ENCODE measurements at regions not wholly inside any gene's neighbourhood (a gene's known extent, or its start where the extent isn't known, plus 50 kb on each side); places are given as distances from the start of the nearest gene placed in this dataset.

DNA sequence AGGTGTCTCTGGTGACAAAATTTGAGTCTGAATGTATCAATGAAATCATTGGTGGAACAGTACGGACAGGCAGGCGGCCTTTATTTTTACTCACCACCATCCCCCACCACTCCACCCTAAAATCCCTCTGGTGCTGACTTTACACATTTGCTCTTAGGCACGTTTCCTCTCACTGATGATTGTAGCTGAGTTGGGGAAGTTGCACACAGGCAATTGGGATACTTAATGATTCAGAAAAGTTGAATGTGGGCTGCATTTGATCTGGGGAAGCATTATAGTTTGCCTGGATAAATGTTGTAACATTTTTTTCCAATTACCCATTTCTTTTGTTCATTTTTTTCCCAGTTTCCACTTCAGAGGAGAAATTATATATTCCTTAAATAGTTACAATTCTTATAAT, 658.4 kb downstream of the TLR4 start:
- no peak for TF ChIP-seq CREB1 (CRISPR knock-in tag; IDR thresholded peaks at IDR 0.05; ENCODE audit: low read depth)
- no peak for TF ChIP-seq EZH2 (IDR thresholded peaks at IDR 0.05; ENCODE audit: low read depth, unreplicated experiment)
- TF ChIP-seq CTCF (conservative IDR thresholded peaks at IDR 0.05; ENCODE audit: low read depth in 2 of 2) = no peak

All from GM23338 (cell line).